ENCODE measurements at regions not wholly inside any gene's neighbourhood (a gene's known extent, or its start where the extent isn't known, plus 50 kb on each side); places are given as distances from the start of the nearest gene placed in this dataset.

DNA sequence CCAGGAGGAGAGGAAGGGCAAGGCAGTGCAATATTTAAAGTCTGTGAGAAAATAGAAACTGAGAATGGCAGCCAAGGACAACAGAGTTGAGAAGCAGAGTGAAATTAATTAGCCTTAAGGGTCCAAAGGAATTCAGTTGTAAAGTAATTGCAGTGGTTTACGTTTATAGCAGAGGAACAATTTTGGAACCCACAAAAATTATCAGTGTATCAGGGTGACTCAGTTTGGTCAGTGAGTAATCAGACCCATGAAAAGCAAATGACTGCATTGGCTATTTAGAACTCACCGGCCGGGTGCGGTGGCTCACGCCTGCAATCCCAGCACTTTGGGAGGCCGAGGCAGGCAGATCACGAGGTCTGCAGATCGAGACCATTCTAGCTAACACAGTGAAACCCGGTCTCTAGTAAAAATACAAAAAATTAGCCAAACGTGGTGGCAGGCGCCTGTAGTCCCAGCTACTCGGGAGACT lies 245.8 kb upstream of the SLC39A10 start:
- H3K27me3 ChIP-seq (ENCODE audit: control insufficient read depth in 1 of 2, insufficient read depth in 2 of 2, low read length in 2 of 2) = no peaks in the 10 kb centered on the region

GRCh38 chr2:195410074-195410671 lies 246.9 kb upstream of the SLC39A10 start:
- no peaks in the 10 kb centered on the region for H3K9me3 ChIP-seq (ENCODE audit: control insufficient read depth in 2 of 2, low read length in 2 of 2)
- H3K27ac ChIP-seq (ENCODE audit: low read length) = no peak overlapping the region
- no peak overlapping the region for H3K4me3 ChIP-seq (ENCODE audit: low read length in 2 of 2)
- no peak overlapping the region for H3K9ac ChIP-seq (ENCODE audit: low read length in 2 of 2)
- H3K4me1 ChIP-seq (ENCODE audit: control insufficient read depth, insufficient read depth, low read length) = no peaks in the 10 kb centered on the region
- H3K36me3 ChIP-seq (ENCODE audit: control insufficient read depth in 2 of 2, insufficient read depth in 2 of 2, low read length in 2 of 2) = no peaks in the 10 kb centered on the region
- H3K27me3 ChIP-seq (ENCODE audit: control insufficient read depth in 1 of 2, insufficient read depth in 2 of 2, low read length in 2 of 2) = no peaks in the 10 kb centered on the region

More for the DNA sequence above, 245.8 kb upstream of the SLC39A10 start:
- Histone ChIP-seq H3K9ac (ENCODE audit: low read length in 2 of 2) (no peak overlapping the region), H3K27ac (ENCODE audit: low read length) (no peak overlapping the region), H3K4me1 (ENCODE audit: control insufficient read depth, insufficient read depth, low read length) (no peaks in the 10 kb centered on the region), H3K4me3 (ENCODE audit: low read length in 2 of 2) (no peak overlapping the region), H3K9me3 (ENCODE audit: control insufficient read depth in 2 of 2, low read length in 2 of 2) (no peaks in the 10 kb centered on the region), H3K36me3 (ENCODE audit: control insufficient read depth in 2 of 2, insufficient read depth in 2 of 2, low read length in 2 of 2) (no peaks in the 10 kb centered on the region)

DNA sequence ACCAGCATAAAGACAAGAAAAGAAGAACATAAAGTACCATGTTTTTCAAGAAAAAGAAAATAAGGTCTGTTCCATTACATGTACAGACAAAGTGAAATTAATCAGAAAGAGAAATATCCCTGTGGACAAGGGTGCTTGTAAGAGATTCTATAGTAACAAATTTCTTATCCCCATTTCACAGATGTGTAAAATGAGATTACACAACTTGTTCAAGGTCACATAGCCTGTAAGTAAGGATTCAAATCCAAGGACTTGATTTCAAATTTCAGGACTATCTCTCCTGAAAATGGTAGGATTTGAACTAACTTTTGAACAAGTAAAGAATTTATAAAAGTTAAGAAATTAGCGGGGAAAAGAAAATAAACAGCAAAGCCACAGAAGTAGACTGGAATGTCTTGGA lies 248.2 kb upstream of the SLC39A10 start:
- Histone ChIP-seq H3K27ac (ENCODE audit: low read length) (no peak overlapping the region), H3K9ac (ENCODE audit: low read length in 2 of 2) (no peak overlapping the region), H3K9me3 (ENCODE audit: control insufficient read depth in 2 of 2, low read length in 2 of 2) (no peaks in the 10 kb centered on the region), H3K4me3 (ENCODE audit: low read length in 2 of 2) (no peak overlapping the region), H3K36me3 (ENCODE audit: control insufficient read depth in 2 of 2, insufficient read depth in 2 of 2, low read length in 2 of 2) (no peaks in the 10 kb centered on the region), H3K27me3 (ENCODE audit: control insufficient read depth in 1 of 2, insufficient read depth in 2 of 2, low read length in 2 of 2) (no peaks in the 10 kb centered on the region), H3K4me1 (ENCODE audit: control insufficient read depth, insufficient read depth, low read length) (no peaks in the 10 kb centered on the region)

DNA sequence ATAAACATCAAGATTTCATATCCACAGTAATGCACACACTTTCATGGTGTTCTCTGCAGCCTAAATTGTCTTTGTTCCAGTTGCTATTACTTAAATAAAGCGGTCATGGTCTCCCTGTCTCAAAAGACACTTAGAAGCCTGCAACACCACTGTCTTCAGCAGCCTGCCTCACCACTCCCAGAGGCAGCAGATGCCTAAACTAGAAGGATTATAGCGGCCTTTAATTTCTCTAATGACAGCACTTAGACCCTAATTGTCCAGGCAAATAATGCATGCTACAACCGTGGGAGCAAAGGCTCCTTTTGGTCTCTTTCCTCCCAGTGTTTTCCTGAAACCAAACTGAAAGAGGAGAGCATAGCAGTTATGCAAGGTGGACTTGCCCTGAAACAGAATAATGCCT lies 248.8 kb upstream of the SLC39A10 start:
- Histone ChIP-seq H3K4me3 (ENCODE audit: low read length in 2 of 2) (no peak overlapping the region), H3K27ac (ENCODE audit: low read length) (no peak overlapping the region), H3K9ac (ENCODE audit: low read length in 2 of 2) (no peak overlapping the region), H3K36me3 (ENCODE audit: control insufficient read depth in 2 of 2, insufficient read depth in 2 of 2, low read length in 2 of 2) (no peaks in the 10 kb centered on the region), H3K27me3 (ENCODE audit: control insufficient read depth in 1 of 2, insufficient read depth in 2 of 2, low read length in 2 of 2) (no peaks in the 10 kb centered on the region), H3K4me1 (ENCODE audit: control insufficient read depth, insufficient read depth, low read length) (no peaks in the 10 kb centered on the region), H3K9me3 (ENCODE audit: control insufficient read depth in 2 of 2, low read length in 2 of 2) (no peaks in the 10 kb centered on the region)

GRCh38 chr2:195407783-195408182 lies 249.2 kb upstream of the SLC39A10 start:
- H3K27ac ChIP-seq (ENCODE audit: low read length) = no peak overlapping the region
- H3K9ac ChIP-seq (ENCODE audit: low read length in 2 of 2) = no peak overlapping the region
- H3K4me1 ChIP-seq (ENCODE audit: control insufficient read depth, insufficient read depth, low read length) = no peaks in the 10 kb centered on the region
- no peak overlapping the region for H3K4me3 ChIP-seq (ENCODE audit: low read length in 2 of 2)
- no peaks in the 10 kb centered on the region for H3K27me3 ChIP-seq (ENCODE audit: control insufficient read depth in 1 of 2, insufficient read depth in 2 of 2, low read length in 2 of 2)
- no peaks in the 10 kb centered on the region for H3K36me3 ChIP-seq (ENCODE audit: control insufficient read depth in 2 of 2, insufficient read depth in 2 of 2, low read length in 2 of 2)
- no peaks in the 10 kb centered on the region for H3K9me3 ChIP-seq (ENCODE audit: control insufficient read depth in 2 of 2, low read length in 2 of 2)

- Histone ChIP-seq H3K4me1 (ENCODE audit: control insufficient read depth, insufficient read depth, low read length) (no peaks in the 10 kb centered on the region), H3K4me3 (ENCODE audit: low read length in 2 of 2) (no peak overlapping the region), H3K9me3 (ENCODE audit: control insufficient read depth in 2 of 2, low read length in 2 of 2) (no peaks in the 10 kb centered on the region), H3K27ac (ENCODE audit: low read length) (no peak overlapping the region), H3K9ac (ENCODE audit: low read length in 2 of 2) (no peak overlapping the region), H3K27me3 (ENCODE audit: control insufficient read depth in 1 of 2, insufficient read depth in 2 of 2, low read length in 2 of 2) (no peaks in the 10 kb centered on the region), H3K36me3 (ENCODE audit: control insufficient read depth in 2 of 2, insufficient read depth in 2 of 2, low read length in 2 of 2) (no peaks in the 10 kb centered on the region)
These were observed 250.0 kb upstream of the SLC39A10 start for GRCh38 chr2:195406886-195407603.

DNA sequence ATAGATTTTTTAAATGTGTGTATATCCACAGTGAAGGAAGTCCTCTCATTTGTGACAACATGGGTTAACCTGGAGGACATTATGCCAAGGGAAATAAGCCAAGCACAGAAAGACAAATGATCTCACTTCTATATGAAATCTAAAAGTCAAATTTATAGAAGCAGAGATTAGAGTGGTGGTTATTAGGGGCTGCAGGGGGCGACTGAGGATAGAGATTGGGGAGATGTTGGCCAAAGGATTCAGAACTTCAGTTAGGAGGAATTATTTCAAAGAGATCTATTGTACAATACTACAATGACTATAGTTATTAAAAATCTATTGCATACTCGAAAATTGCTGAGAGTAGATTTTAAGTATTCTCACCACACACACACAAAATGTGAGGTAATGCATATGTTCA lies 252.4 kb upstream of the SLC39A10 start:
- Histone ChIP-seq H3K4me1 (ENCODE audit: control insufficient read depth, insufficient read depth, low read length) (no peaks in the 10 kb centered on the region), H3K9me3 (ENCODE audit: control insufficient read depth in 2 of 2, low read length in 2 of 2) (no peaks in the 10 kb centered on the region), H3K27me3 (ENCODE audit: control insufficient read depth in 1 of 2, insufficient read depth in 2 of 2, low read length in 2 of 2) (no peaks in the 10 kb centered on the region), H3K9ac (ENCODE audit: low read length in 2 of 2) (no peak overlapping the region), H3K27ac (ENCODE audit: low read length) (no peak overlapping the region), H3K4me3 (ENCODE audit: low read length in 2 of 2) (no peak overlapping the region), H3K36me3 (ENCODE audit: control insufficient read depth in 2 of 2, insufficient read depth in 2 of 2, low read length in 2 of 2) (no peaks in the 10 kb centered on the region)

GRCh38 chr2:195396479-195396878 lies 260.5 kb upstream of the SLC39A10 start:
- Histone ChIP-seq H3K27ac (ENCODE audit: low read length) (no peak overlapping the region), H3K9ac (ENCODE audit: low read length in 2 of 2) (no peak overlapping the region), H3K4me1 (ENCODE audit: control insufficient read depth, insufficient read depth, low read length) (no peaks in the 10 kb centered on the region), H3K9me3 (ENCODE audit: control insufficient read depth in 2 of 2, low read length in 2 of 2) (no peaks in the 10 kb centered on the region), H3K36me3 (ENCODE audit: control insufficient read depth in 2 of 2, insufficient read depth in 2 of 2, low read length in 2 of 2) (no peaks in the 10 kb centered on the region), H3K4me3 (ENCODE audit: low read length in 2 of 2) (no peak overlapping the region), H3K27me3 (ENCODE audit: control insufficient read depth in 1 of 2, insufficient read depth in 2 of 2, low read length in 2 of 2) (no peaks in the 10 kb centered on the region)

- Histone ChIP-seq H3K9ac (ENCODE audit: low read length in 2 of 2) (no peak overlapping the region), H3K4me3 (ENCODE audit: low read length in 2 of 2) (no peak overlapping the region), H3K4me1 (ENCODE audit: control insufficient read depth, insufficient read depth, low read length) (no peaks in the 10 kb centered on the region), H3K27ac (ENCODE audit: low read length) (no peak overlapping the region), H3K27me3 (ENCODE audit: control insufficient read depth in 1 of 2, insufficient read depth in 2 of 2, low read length in 2 of 2) (no peaks in the 10 kb centered on the region), H3K36me3 (ENCODE audit: control insufficient read depth in 2 of 2, insufficient read depth in 2 of 2, low read length in 2 of 2) (no peaks in the 10 kb centered on the region), H3K9me3 (ENCODE audit: control insufficient read depth in 2 of 2, low read length in 2 of 2) (no peaks in the 10 kb centered on the region)
These were observed 261.7 kb upstream of the SLC39A10 start for GRCh38 chr2:195395362-195395761.

DNA sequence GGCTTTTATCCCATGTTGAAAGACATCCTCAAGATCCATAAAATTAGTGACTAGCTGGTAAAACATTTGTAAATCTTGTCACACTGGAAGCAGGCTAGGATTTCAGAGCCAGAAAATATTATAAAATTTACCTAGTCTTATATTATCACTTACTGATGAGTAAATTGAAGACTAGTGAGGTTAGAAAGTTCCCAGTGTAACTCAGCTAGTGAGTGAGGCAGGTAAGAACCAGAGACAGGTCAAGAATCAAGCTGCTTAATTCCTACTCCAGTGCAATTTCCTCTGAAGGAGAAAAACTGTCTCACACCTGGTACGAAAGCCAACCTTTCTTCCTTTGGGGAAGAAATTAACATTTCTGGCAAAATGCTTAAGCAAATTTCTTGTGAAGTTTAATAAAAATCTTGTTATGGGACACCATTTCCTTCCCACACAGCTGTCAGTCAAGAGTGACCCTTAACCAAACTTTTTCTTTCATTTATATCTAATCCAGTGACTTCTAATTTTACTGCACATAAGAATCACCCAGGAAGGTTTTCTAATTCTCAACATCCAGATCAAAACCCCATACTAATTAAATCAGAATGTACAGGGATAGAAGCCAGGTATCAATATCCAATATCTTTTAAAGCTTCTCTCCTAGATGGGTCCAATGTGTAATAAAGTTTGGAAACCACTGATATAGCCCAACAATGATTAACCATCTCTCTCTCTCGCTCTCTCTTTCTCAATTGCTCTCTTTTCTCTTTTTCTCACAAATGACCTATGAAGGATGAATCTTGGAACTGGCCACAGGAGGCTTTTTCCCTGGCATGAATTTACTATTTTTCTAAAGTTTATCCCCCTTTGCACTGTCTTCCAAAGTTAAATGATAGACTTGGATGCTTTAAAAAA lies 264.3 kb upstream of the SLC39A10 start:
- Histone ChIP-seq H3K27ac (ENCODE audit: low read length) (no peak overlapping the region), H3K4me1 (ENCODE audit: control insufficient read depth, insufficient read depth, low read length) (no peaks in the 10 kb centered on the region), H3K4me3 (ENCODE audit: low read length in 2 of 2) (no peak overlapping the region), H3K9ac (ENCODE audit: low read length in 2 of 2) (no peak overlapping the region), H3K9me3 (ENCODE audit: control insufficient read depth in 2 of 2, low read length in 2 of 2) (no peaks in the 10 kb centered on the region), H3K36me3 (ENCODE audit: control insufficient read depth in 2 of 2, insufficient read depth in 2 of 2, low read length in 2 of 2) (no peaks in the 10 kb centered on the region), H3K27me3 (ENCODE audit: control insufficient read depth in 1 of 2, insufficient read depth in 2 of 2, low read length in 2 of 2) (no peaks in the 10 kb centered on the region)

All from stomach smooth muscle (tissue), 2 donors.